Lower leg skin (tissue), 4 donors: ENCODE measurements at regions not wholly inside any gene's neighbourhood (a gene's known extent, or its start where the extent isn't known, plus 50 kb on each side); places are given as distances from the start of the nearest gene placed in this dataset.

Experiments
- DNase-seq, 2 donors: peaks; one replicate each; pipeline ENCODE4 v3.0.0-alpha.2; 2019; ENCODE audit warnings: low spot score in 2 of 2
- H3K4me3 ChIP-seq: fragments of 200-600 bp; sonication (generic); 2 replicates; pipeline ENCODE4 v1.5.1; 2017; ENCODE audit warnings: mild to moderate bottlenecking, low read depth; ENCODE audit not compliant: poor library complexity, severe bottlenecking
- POLR2A ChIP-seq, 2 donors: fragments of 450-650 bp; IDR thresholded peaks; one replicate each; pipeline ENCODE4 v1.6.1; 2016 to 2017; ENCODE audit warnings: antibody characterized with exemption in 2 of 2, mild to moderate bottlenecking in 1 of 2, moderate library complexity in 1 of 2
- WGBS, 2 donors: methylation state at CpG; one replicate each; pipeline ENCODE4 v1.1.5; 2018; 5-methylcytosine and 5-hydroxymethylcytosine counted together
- intact Hi-C: fragments of 100-400 bp; cut with DNase I; formaldehyde crosslinking; loops from one replicate; pipeline ENCODE4 v1.15.0; 2023; ENCODE audit warnings: low total_unique reads
- TF ChIP-seq, protein P1 (sequence below), 3 donors: fragments of 450-650 bp; IDR thresholded peaks; one replicate each; pipeline ENCODE4 v1.5.1; 2016; ENCODE audit warnings: antibody characterized with exemption in 3 of 3, mild to moderate bottlenecking in 3 of 3, moderate library complexity in 2 of 3

DNA sequence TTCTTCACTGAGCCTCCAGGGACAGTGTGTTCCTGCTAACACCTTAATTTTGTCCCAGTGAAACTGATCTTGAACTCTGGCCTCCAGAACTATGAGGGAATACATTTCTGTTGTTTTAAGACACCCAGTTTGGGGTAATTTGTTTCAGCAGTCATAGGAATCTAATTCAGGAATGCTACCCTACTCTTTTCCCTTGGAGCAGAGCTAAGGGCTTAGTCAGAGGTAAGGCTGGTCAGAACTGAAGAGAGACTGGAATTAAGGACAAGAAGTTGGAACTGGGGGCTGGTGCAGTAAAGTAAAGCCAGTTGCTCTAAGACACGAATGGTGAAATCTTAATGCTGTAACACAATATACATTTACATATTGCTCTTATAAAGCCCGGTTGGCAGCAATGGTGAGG, 809.7 kb downstream of the MAFB start:
- 60 to 71% methylated on average over 2 of the region's 2 CpGs for WGBS, 2 donors
- H3K4me3 ChIP-seq = no peak overlapping the region
- no peak for TF ChIP-seq POLR2A (IDR thresholded peaks at IDR 0.05)
- TF ChIP-seq, protein P1, sequence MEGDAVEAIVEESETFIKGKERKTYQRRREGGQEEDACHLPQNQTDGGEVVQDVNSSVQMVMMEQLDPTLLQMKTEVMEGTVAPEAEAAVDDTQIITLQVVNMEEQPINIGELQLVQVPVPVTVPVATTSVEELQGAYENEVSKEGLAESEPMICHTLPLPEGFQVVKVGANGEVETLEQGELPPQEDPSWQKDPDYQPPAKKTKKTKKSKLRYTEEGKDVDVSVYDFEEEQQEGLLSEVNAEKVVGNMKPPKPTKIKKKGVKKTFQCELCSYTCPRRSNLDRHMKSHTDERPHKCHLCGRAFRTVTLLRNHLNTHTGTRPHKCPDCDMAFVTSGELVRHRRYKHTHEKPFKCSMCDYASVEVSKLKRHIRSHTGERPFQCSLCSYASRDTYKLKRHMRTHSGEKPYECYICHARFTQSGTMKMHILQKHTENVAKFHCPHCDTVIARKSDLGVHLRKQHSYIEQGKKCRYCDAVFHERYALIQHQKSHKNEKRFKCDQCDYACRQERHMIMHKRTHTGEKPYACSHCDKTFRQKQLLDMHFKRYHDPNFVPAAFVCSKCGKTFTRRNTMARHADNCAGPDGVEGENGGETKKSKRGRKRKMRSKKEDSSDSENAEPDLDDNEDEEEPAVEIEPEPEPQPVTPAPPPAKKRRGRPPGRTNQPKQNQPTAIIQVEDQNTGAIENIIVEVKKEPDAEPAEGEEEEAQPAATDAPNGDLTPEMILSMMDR (IDR thresholded peaks at IDR 0.05) = no peak
- DNase-seq = no peak
- intact Hi-C loops = no loop called here

DNA sequence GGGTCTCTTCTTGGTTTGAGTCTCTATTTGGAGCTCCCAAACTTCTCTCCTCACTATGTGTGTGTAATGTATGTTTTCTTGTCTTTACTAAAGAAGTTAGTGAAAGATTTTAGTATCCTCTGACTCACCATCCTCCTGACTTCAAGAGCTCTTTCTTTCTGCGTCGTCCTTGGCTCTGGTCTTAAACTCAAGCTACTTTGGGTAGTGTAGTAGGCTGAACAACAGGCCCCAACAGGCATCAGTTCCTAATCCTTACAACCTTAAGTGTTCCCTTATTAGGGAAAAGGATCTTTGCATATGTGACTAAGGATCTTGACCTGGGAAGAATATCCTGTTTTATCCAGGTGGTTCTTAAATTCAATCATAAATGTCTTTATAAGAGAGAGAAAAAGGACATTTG, 810.2 kb downstream of the MAFB start:
- no peak for TF ChIP-seq POLR2A (IDR thresholded peaks at IDR 0.05)
- TF ChIP-seq, protein P1 (IDR thresholded peaks at IDR 0.05) = no peak
- no peak for DNase-seq
- intact Hi-C loops = no loop called here
- H3K4me3 ChIP-seq = no peak overlapping the region
- 34 to 57% methylated on average over 2 of the region's 2 CpGs for WGBS, 2 donors

DNA sequence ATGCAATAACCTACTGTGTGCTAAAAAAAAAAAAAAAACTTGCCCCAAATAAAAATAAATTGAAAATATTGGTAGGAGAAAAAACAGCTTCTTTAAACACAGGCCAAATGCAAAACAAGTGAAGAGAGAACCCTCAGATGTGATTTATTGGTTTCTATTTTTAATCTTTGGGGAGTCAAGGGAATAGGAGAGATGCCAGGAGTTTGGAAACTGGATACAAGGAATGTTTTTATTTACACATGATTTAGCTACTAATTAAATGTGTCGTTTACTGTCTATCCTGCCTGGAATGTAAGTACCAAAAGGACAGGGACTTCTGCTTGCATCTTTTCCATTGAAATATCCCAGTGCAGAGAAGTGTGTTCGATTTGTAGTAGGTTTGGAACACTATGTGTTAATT, 810.7 kb downstream of the MAFB start:
- 31 to 41% methylated on average over 2 of the region's 2 CpGs for WGBS, 2 donors
- intact Hi-C loops = no loop called here
- H3K4me3 ChIP-seq = no peak overlapping the region
- DNase-seq = no peak
- TF ChIP-seq POLR2A (IDR thresholded peaks at IDR 0.05) = no peak
- TF ChIP-seq, protein P1 (IDR thresholded peaks at IDR 0.05) = no peak

DNA sequence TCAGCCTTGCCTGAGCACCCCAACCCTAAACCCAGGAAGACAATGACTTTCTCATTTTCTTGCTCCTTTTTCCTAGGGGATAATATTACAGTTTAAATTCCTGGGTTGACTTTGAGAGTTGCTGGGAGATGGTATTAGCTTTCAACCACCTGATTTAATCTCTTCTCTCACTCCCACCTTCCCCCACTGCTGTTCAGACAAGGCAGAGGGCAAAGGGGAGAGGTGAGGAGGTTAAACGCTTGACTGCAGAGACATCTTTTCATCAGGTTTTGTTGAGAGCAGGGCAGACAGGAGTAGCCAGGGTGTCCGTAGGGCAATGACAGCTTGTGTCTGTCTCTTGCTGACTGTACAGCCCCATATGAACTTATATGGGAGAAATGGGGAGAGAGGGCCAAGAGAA, 811.2 kb downstream of the MAFB start:
- WGBS, 2 donors = 75 to 92% methylated on average over 2 of the region's 2 CpGs
- H3K4me3 ChIP-seq = no peak overlapping the region
- intact Hi-C loops = no loop called here
- no peak for DNase-seq
- TF ChIP-seq POLR2A (IDR thresholded peaks at IDR 0.05) = no peak
- TF ChIP-seq, protein P1 (IDR thresholded peaks at IDR 0.05) = no peak

DNA sequence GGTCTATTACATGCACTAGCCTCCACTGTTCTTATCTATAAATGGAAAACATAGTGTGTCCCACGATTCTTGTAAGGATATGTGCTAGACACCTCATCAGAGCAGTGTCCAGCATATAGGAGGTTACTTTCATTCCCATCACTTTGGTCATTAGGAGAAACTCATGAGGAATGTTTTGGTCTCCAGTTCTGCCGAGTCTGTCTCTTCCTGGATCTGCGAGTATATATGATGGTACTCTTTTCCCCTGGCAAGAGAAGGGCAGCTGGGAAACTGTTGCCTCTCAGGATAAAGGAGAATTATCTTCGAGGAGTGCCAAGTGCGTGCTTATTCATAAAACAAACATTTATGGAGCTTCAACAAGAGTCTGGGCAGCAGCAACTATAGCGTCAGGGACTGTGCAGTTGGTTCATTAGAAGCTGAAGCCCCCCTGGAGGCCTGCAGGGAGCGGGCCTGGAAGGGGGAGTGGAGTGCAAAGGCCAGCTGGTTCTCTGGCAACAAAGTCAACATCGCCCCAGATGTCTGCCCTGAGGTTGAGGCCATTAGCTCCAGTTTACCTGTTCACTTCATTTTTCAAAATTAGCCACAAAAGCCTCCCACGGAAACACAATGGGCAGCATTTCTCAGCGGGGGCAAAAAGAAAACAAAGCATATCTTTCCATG, 811.9 kb downstream of the MAFB start:
- 70% methylated on average over 10 of the region's 10 CpGs for WGBS, 2 donors
- DNase-seq = no peak
- H3K4me3 ChIP-seq = no peak overlapping the region
- intact Hi-C loops = no loop called here
- TF ChIP-seq POLR2A (IDR thresholded peaks at IDR 0.05) = no peak
- TF ChIP-seq, protein P1 (IDR thresholded peaks at IDR 0.05) = no peak
